NT2/D1 (cell line): ENCODE measurements at regions not wholly inside any gene's neighbourhood (a gene's known extent, or its start where the extent isn't known, plus 50 kb on each side); places are given as distances from the start of the nearest gene placed in this dataset.

Experiments
- SUZ12 ChIP-seq: IDR thresholded peaks from 2 replicates; pipeline ENCODE4 v1.6.1; 2011; ENCODE audit not compliant: insufficient read length, insufficient read depth; ENCODE audit errors: extremely low read depth
- YY1 ChIP-seq: IDR thresholded peaks from 2 replicates; pipeline ENCODE4 v1.6.1; 2011; ENCODE audit not compliant: insufficient read length, insufficient read depth
- ZNF274 ChIP-seq: IDR thresholded peaks from 2 replicates; pipeline ENCODE4 v1.6.1; 2011; ENCODE audit warnings: mild to moderate bottlenecking, low read depth, low read length

DNA sequence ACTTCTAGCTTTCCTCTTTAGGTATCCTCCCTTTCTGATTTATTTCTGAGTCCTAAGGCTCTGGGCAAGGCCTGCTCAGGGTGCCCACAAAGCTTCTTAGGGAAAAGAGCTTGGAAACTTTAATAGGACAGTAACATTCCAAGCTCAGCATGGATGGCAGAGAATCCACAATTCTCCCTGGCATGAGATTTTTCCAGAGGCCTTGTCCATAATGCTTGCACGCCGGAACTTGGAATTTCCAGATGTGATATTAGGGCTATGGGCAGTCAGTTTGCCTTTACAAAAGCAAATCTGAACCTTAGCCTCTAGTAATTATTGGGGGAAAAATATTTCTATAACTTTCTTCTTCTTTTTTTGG is 139.0 kb upstream of the RBMS3 start:
- TF ChIP-seq YY1 (no peak), SUZ12 (no peak), ZNF274 (no peak)
